GM12874 (cell line): ENCODE measurements at regions not wholly inside any gene's neighbourhood (a gene's known extent, or its start where the extent isn't known, plus 50 kb on each side); places are given as distances from the start of the nearest gene placed in this dataset.

Source experiments
- TF ChIP-seq, protein P1 (sequence below): IDR thresholded peaks from 2 replicates; pipeline ENCODE4 v1.5.1; 2011; ENCODE audit warnings: low read depth, mild to moderate bottlenecking, control low read depth, low read length, moderate library complexity; ENCODE audit not compliant: insufficient read depth

DNA sequence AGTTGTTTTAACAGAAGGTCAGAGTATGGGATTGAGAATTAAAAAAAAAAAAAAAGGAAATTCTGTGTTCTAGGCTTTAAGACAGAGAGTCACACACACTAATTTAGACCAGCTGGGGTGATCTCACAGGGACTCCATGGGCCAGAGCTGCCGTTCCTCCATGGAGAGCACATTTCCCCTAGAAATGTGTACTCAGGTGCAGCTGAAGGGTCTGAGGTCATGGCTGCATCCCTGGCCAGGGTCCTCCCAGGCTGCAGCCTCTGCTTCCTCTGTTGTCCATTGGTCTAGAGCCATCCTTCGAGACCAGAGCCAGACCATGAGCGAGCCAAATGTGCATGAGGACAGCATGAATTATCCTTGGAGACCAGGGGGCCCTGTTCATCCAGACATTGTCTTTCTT, 190.1 kb upstream of the TNP1 start:
- TF ChIP-seq, protein P1, sequence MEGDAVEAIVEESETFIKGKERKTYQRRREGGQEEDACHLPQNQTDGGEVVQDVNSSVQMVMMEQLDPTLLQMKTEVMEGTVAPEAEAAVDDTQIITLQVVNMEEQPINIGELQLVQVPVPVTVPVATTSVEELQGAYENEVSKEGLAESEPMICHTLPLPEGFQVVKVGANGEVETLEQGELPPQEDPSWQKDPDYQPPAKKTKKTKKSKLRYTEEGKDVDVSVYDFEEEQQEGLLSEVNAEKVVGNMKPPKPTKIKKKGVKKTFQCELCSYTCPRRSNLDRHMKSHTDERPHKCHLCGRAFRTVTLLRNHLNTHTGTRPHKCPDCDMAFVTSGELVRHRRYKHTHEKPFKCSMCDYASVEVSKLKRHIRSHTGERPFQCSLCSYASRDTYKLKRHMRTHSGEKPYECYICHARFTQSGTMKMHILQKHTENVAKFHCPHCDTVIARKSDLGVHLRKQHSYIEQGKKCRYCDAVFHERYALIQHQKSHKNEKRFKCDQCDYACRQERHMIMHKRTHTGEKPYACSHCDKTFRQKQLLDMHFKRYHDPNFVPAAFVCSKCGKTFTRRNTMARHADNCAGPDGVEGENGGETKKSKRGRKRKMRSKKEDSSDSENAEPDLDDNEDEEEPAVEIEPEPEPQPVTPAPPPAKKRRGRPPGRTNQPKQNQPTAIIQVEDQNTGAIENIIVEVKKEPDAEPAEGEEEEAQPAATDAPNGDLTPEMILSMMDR, result no peak

DNA sequence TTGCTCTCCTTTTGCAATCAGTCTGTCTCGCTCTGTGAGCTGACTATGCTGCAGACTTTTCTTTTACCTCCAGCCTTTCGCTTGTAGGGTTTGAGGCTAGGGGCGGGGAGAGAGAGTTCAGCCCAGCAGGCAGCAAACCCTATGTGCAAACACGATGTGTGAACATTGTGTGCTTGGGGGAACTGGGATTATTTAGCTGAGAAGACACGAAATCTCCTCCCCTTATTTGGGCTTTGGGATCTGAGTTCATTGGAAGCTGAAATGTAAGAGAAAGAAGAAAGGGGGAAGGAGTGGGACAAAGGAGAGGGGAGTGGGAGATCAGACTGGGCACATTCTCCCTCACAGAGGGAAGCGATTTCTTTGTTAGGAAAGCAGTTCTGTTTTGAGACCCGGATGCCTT, 189.6 kb upstream of the TNP1 start:
- TF ChIP-seq, protein P1, result no peak

DNA sequence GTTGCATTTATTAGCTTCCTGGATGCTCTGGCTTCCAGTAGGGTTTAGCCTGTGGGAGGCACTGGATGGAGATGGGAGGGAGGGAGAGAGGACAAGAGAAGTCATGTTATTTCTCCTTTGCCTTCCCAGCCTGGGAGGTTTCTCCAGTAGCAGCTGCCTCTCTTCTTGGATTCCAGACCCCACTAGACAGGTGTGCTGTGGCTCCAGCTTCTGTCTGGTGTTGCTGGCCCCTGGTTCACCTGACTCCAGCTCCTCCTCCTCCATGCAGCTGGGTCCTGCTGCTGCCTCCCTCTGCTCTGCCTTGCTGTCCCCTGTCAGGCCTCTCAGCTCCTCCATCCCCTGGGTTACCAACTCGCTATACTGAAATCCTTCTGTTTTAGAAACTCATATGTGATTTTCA, 188.9 kb upstream of the TNP1 start:
- TF ChIP-seq, protein P1, result no peak

DNA sequence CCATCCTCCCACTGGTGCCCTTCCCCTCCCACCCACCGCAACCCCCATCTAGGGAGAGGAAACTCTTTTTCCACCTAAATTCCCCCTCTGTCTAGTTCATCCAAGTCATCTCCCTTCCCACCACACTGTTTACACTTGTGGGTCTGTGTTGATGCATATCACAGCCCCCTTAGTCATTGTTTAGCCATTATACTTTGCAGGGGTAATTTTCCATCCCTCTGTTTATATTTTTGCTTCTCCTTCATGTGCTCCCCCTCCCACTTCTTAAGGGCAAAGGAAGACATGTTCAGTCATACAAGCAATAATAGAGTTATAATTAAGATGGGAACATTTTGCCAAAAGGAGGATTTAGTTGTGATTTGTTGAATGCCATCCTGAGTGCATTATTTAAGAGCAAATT, 187.8 kb upstream of the TNP1 start:
- TF ChIP-seq, protein P1, result no peak

DNA sequence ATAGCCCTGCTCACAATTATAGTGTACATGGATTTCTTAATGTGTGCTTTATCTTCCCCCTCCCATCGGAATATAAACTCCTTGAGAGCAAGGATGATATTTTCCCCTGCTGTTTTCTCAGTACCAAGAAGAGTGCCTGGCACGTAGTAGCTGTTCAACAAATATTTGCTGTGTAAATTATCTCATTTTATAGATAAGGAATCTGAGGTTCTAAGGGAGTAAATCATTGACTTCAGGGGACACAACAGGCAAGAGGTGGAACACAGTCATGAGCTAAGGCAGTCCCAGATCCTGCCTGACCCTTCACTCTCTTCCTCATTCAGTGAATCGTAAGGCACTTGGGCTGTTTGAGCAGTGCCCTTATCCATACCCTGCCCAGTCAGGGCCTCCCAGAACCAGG, 187.3 kb upstream of the TNP1 start:
- TF ChIP-seq, protein P1, result no peak

DNA sequence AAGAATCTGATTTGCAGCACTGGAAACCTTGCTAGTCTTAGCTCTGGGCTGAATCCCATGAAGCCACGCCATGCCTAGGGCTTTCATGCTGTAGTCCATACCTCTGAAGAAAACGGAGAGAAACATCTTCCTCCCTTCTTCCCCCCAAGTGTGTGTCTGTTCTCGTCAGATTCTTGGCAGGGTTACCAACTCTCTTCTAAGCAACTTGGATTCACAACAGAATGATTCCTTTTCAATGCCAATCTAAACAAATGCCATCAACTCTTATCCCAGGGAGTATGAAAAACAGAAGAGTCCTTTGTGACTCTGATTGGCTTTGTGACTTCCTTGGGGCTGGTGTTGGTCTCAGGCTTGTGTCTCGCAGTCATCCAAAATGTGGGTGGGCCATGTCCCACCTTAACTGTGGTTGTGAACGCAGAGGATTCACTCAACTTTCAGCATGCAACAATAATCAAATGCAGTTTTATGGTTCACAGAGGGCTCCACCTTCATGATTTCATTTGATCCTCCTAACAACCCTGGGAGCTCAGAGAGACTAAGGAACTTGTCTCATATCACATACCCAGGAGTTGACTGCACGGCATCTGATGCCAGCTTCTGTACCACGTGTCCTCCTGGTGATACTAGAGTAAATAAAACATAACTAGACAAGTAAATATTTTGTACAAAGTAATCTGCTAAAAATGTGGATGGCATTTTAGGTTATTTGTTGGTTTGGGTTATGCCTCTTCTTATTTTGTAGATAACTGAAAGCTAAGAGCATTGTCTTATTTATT, 186.0 kb upstream of the TNP1 start:
- TF ChIP-seq, protein P1, result no peak

DNA sequence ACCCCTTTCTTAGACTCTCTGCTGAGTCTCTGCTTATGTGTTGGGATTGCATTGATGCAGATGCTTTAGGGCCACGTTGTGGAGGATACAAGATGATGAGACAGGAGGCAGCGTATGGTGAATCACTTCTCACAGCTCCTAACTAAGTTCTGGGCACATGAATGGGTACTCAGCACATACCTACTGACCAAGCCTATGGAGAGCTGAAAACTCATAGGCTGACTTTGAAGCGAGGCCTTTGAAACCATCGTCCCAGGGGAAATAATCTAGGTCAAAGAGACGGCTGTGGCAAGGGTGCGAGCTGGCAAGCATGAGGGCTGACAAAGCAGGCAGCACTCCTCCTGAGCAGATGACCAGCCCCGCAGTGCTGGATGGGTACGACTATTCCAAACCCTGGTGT, 180.2 kb upstream of the TNP1 start:
- TF ChIP-seq, protein P1, result no peak

DNA sequence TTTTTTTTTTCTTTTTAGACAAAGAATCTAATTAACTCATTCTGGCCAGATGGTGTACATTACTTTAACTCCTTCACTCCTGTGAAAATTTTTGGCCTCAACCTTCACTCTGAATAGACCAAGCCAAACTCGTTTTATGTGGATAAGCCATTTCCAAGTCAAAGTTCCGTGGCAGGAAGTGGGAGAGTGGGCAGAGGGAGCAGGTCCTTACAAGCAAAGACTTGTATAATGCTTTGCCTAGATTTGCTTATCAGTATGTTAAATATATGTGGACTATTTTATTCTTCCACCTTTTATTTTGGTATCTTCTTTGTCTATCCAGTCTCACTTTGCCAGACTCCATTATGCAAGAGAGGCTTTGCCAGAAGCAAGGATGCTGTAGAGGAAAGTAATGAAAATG, 178.1 kb upstream of the TNP1 start:
- TF ChIP-seq, protein P1, result no peak
